ENCODE measurements at regions not wholly inside any gene's neighbourhood (a gene's known extent, or its start where the extent isn't known, plus 50 kb on each side); places are given as distances from the start of the nearest gene placed in this dataset.

GRCh38 chr4:151567056-151567455, 158.1 kb downstream of the FHIP1A start:
- TF ChIP-seq CEBPB (IDR thresholded peaks at IDR 0.05; ENCODE audit: low read depth, low read length) (no peak), POLR2A (IDR thresholded peaks at IDR 0.05; ENCODE audit: low read depth, low read length) (no peak)

Data from IMR-90 (cell line).